Right atrium auricular region (tissue), 2 donors: ENCODE measurements at regions not wholly inside any gene's neighbourhood (a gene's known extent, or its start where the extent isn't known, plus 50 kb on each side); places are given as distances from the start of the nearest gene placed in this dataset.

Experiments
- DNase-seq: peaks from one replicate; pipeline ENCODE4 v3.0.0-alpha.2; 2019; ENCODE audit warnings: low spot score
- H3K27ac ChIP-seq, 2 donors: fragments of 200-600 bp; sonication (generic); 1 replicate in 1 of 2; 2 replicates in 1 of 2; pipeline ENCODE4 v1.5.1; 2016 to 2019
- H3K27me3 ChIP-seq, 2 donors: fragments of 200-600 bp; sonication (generic); one replicate each; pipeline versions ENCODE4 v1.5.1 to v1.6.0; 2017 to 2019
- H3K36me3 ChIP-seq: fragments of 200-600 bp; sonication (generic); one replicate; pipeline ENCODE4 v1.5.1; 2016
- H3K4me1 ChIP-seq, 2 donors: fragments of 200-600 bp; sonication (generic); one replicate each; pipeline versions ENCODE4 v1.5.1 to v1.6.0; 2017 to 2019
- H3K4me3 ChIP-seq, 2 donors: fragments of 200-600 bp; sonication (generic); 1 replicate in 1 of 2; 2 replicates in 1 of 2; pipeline ENCODE4 v1.5.1; 2017 to 2019; ENCODE audit warnings: mild to moderate bottlenecking in 1 of 2, moderate library complexity in 1 of 2
- H3K9me3 ChIP-seq, 2 donors: fragments of 200-600 bp; sonication (generic); one replicate each; pipeline ENCODE4 v1.5.1; 2019
- TF ChIP-seq, protein P1 (sequence below), 2 donors: fragments of 200-600 bp; sonication (generic); IDR thresholded peaks; one replicate each; pipeline ENCODE4 v1.5.1; 2019; ENCODE audit warnings: antibody characterized with exemption in 2 of 2

- DNase-seq, result no peak
- H3K4me1 ChIP-seq, result peaks cover 0 to 26% of the 10 kb centered on the region in 2 donors
- TF ChIP-seq, protein P1, sequence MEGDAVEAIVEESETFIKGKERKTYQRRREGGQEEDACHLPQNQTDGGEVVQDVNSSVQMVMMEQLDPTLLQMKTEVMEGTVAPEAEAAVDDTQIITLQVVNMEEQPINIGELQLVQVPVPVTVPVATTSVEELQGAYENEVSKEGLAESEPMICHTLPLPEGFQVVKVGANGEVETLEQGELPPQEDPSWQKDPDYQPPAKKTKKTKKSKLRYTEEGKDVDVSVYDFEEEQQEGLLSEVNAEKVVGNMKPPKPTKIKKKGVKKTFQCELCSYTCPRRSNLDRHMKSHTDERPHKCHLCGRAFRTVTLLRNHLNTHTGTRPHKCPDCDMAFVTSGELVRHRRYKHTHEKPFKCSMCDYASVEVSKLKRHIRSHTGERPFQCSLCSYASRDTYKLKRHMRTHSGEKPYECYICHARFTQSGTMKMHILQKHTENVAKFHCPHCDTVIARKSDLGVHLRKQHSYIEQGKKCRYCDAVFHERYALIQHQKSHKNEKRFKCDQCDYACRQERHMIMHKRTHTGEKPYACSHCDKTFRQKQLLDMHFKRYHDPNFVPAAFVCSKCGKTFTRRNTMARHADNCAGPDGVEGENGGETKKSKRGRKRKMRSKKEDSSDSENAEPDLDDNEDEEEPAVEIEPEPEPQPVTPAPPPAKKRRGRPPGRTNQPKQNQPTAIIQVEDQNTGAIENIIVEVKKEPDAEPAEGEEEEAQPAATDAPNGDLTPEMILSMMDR (IDR thresholded peaks at IDR 0.05), result no peak
- no peak overlapping the region for H3K4me3 ChIP-seq
- no peak overlapping the region for H3K27ac ChIP-seq
- H3K27me3 ChIP-seq, result no peaks in the 10 kb centered on the region
- no peaks in the 10 kb centered on the region for H3K36me3 ChIP-seq
- H3K9me3 ChIP-seq, result no peaks in the 10 kb centered on the region
These were observed 183.3 kb downstream of the BLID start for GRCh38 chr11:121932646-121933185.

DNA sequence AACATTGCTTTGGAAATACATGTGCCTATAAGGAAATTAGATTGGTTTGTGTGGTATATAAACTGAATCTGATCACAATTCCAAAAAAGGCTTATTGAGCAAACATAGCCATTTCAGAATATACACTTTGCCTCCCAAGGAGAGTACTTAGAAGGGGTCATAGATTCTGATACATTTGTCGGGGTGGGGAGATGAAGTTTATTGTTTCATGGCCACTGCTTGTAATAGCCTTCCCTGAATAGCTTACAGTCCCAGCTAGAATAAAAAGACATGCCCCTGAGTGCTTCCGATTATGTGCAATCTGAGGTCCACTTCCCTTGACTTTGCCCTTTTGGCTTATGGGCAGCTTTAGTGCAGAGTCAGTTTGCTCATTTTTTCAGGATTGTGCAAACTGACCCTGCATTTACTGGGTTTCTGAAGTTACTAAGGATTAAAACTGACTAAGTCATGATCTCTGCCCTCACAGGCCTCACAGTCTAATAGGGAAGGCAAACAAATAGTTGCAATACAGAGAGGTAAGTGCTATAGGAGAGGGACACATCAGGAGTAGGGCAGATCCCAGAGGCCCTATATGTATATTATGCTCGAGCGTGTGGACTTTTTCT is 184.2 kb downstream of the BLID start:
- no peaks in the 10 kb centered on the region for H3K27me3 ChIP-seq
- no peaks in the 10 kb centered on the region for H3K36me3 ChIP-seq
- no peak overlapping the region for H3K4me3 ChIP-seq
- no peak for DNase-seq
- peaks cover 0 to 25% of the 10 kb centered on the region in 2 donors for H3K4me1 ChIP-seq
- TF ChIP-seq, protein P1 (IDR thresholded peaks at IDR 0.05), result no peak
- no peaks in the 10 kb centered on the region for H3K9me3 ChIP-seq
- H3K27ac ChIP-seq, result no peak overlapping the region

GRCh38 chr11:121931121-121931520 is 184.9 kb downstream of the BLID start:
- DNase-seq, result no peak
- no peaks in the 10 kb centered on the region for H3K36me3 ChIP-seq
- no peak overlapping the region for H3K4me3 ChIP-seq
- no peaks in the 10 kb centered on the region for H3K27me3 ChIP-seq
- H3K4me1 ChIP-seq, result peaks cover 0 to 20% of the 10 kb centered on the region in 2 donors
- H3K27ac ChIP-seq, result no peak overlapping the region
- TF ChIP-seq, protein P1 (IDR thresholded peaks at IDR 0.05), result no peak
- no peaks in the 10 kb centered on the region for H3K9me3 ChIP-seq

DNA sequence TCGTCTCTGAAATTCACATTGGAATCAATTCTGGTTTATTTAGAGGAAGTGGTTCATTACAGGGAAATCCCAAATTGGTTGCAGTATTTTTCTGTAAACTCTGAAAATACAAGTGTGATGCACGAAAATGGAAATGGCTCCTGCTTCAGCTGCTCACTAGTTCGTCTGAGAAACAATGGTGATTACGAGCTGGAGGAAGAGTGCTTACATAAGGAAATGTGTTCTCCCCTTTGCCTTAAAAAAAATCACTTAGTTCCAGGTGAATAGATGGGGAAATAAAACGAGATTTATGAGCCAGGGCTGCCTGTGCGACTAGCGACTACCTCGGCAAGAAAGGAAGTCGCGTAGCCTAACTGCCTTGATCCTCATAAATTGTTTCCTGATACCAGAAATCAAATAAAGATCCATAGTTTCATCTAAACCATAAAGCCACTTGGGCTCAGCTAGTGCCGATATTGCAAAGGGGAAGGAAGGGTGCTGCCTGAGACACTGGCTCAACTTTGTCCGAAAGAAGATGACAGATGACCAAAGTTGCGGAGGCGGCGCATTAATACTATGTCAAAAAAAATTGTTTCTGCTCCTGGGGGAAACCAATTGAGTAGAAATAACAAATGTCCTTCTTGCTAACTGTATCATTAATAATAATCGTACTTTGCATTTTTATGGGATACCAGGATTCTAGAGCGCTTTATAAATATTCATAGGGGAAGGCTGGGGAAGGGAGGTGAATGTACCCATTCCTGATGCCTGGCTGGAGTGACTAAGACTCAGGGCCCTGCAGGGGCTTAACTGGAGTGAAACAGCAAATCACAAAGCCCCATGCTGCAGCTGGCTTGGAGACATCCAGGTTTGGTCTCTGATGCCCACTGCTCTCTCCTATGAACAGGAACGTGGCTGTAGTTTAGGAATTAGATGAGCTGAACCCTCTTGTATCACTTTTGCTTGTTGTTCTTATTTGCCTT is 185.7 kb downstream of the BLID start:
- TF ChIP-seq, protein P1 (IDR thresholded peaks at IDR 0.05), result no peak
- H3K4me1 ChIP-seq, result peaks cover 0 to 20% of the 10 kb centered on the region in 2 donors
- H3K36me3 ChIP-seq, result no peaks in the 10 kb centered on the region
- H3K27me3 ChIP-seq, result no peaks in the 10 kb centered on the region
- peak overlapping the region; percentile 1 to 32 for H3K4me3 ChIP-seq
- no peak for DNase-seq
- H3K27ac ChIP-seq, result peak overlapping the region; percentile 7 to 39
- H3K9me3 ChIP-seq, result no peaks in the 10 kb centered on the region

DNA sequence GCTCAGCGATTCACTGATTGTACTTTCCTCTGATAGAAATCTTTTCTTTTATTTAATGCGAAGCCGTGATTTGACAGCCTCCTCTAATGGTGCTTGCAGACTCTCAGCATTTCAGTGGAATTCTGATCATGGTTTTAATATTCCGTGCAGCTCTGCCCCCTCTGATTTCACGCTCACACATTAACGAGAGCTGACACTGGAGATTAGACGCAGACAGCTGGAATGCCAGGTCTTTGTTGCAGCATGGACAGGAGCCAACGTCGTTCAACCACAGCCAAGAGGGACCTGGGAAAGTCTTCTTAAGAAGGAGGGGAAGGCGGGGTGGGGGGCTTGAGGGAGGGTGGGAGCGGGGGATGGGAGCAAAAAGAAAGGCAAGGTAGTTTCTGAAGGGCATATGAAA is 186.4 kb downstream of the BLID start:
- H3K36me3 ChIP-seq, result no peaks in the 10 kb centered on the region
- no peaks in the 10 kb centered on the region for H3K27me3 ChIP-seq
- TF ChIP-seq, protein P1 (IDR thresholded peaks at IDR 0.05), result no peak
- no peaks in the 10 kb centered on the region for H3K9me3 ChIP-seq
- peak overlapping the region; percentile 5 to 32 for H3K4me3 ChIP-seq
- DNase-seq, result no peak
- peak overlapping the region; percentile 7 to 39 for H3K27ac ChIP-seq
- peaks cover 0 to 20% of the 10 kb centered on the region in 2 donors for H3K4me1 ChIP-seq
